ENCODE measurements at regions not wholly inside any gene's neighbourhood (a gene's known extent, or its start where the extent isn't known, plus 50 kb on each side); places are given as distances from the start of the nearest gene placed in this dataset.
"Not testable (repeated sequence)": the region's sequence is repeated elsewhere in the genome, so short reads cannot be mapped to it uniquely, and the experiment has no call there.

GRCh38 chr5:123283499-123283898 lies 139.7 kb downstream of the CEP120 start:
- DNase-seq, result no peak
- no peaks in the 10 kb centered on the region for H3K36me3 ChIP-seq (ENCODE audit: low read depth)
- no peaks in the 10 kb centered on the region for H3K4me1 ChIP-seq (ENCODE audit: low read depth)
- intact Hi-C loops (cut with DNase I, micrococcal nuclease), result no loop called here
- no peak overlapping the region for H3K4me3 ChIP-seq
- no peak for TF ChIP-seq CTCF (IDR thresholded peaks at IDR 0.05)
- no peaks in the 10 kb centered on the region for H3K9me3 ChIP-seq
- ATAC-seq, result no peak

- intact Hi-C loops (cut with DNase I, micrococcal nuclease), result no loop called here
- no peak for ATAC-seq
- TF ChIP-seq CTCF (IDR thresholded peaks at IDR 0.05), result no peak
Measured at GRCh38 chr5:123283031-123283430, 140.2 kb downstream of the CEP120 start.

GRCh38 chr5:123282444-123282843 lies 140.8 kb downstream of the CEP120 start:
- intact Hi-C loops (cut with DNase I, micrococcal nuclease), result no loop called here
- H3K4me3 ChIP-seq, result no peak overlapping the region
- TF ChIP-seq CTCF (IDR thresholded peaks at IDR 0.05), result no peak
- no peaks in the 10 kb centered on the region for H3K4me1 ChIP-seq (ENCODE audit: low read depth)
- no peaks in the 10 kb centered on the region for H3K9me3 ChIP-seq
- ATAC-seq (no peak), DNase-seq (no peak)
- no peaks in the 10 kb centered on the region for H3K36me3 ChIP-seq (ENCODE audit: low read depth)

More at GRCh38 chr5:123283031-123283430, 140.2 kb downstream of the CEP120 start:
- Histone ChIP-seq H3K4me1 (ENCODE audit: low read depth) (no peaks in the 10 kb centered on the region), H3K9me3 (no peaks in the 10 kb centered on the region), H3K36me3 (ENCODE audit: low read depth) (no peaks in the 10 kb centered on the region), H3K4me3 (no peak overlapping the region)
- DNase-seq, result no peak

GRCh38 chr5:123280854-123281253 lies 142.3 kb downstream of the CEP120 start:
- H3K9me3 ChIP-seq; DNase-seq; H3K4me1 ChIP-seq (ENCODE audit: low read depth); H3K4me3 ChIP-seq; H3K36me3 ChIP-seq (ENCODE audit: low read depth); intact Hi-C loops (cut with DNase I, micrococcal nuclease); ATAC-seq: not testable (repeated sequence)

- H3K4me1 ChIP-seq (ENCODE audit: low read depth), result no peaks in the 10 kb centered on the region
- no peaks in the 10 kb centered on the region for H3K36me3 ChIP-seq (ENCODE audit: low read depth)
- H3K9me3 ChIP-seq, result no peaks in the 10 kb centered on the region
- TF ChIP-seq CTCF (IDR thresholded peaks at IDR 0.05), result no peak
- DNase-seq (no peak), ATAC-seq (no peak)
- no peak overlapping the region for H3K4me3 ChIP-seq
- intact Hi-C loops (cut with DNase I, micrococcal nuclease), result no loop called here
Measured at GRCh38 chr5:123279136-123279535, 144.1 kb downstream of the CEP120 start.

GRCh38 chr5:123278284-123278683 lies 144.9 kb downstream of the CEP120 start:
- ATAC-seq (no peak), DNase-seq (no peak)
- no peak for TF ChIP-seq CTCF (IDR thresholded peaks at IDR 0.05)
- H3K4me1 ChIP-seq (ENCODE audit: low read depth), result no peaks in the 10 kb centered on the region
- no peaks in the 10 kb centered on the region for H3K9me3 ChIP-seq
- H3K4me3 ChIP-seq, result no peak overlapping the region
- intact Hi-C loops (cut with DNase I, micrococcal nuclease), result no loop called here
- H3K36me3 ChIP-seq (ENCODE audit: low read depth), result no peaks in the 10 kb centered on the region

Measured in mucosa of descending colon (tissue), 3 donors.